GM12874 (cell line): ENCODE measurements at regions not wholly inside any gene's neighbourhood (a gene's known extent, or its start where the extent isn't known, plus 50 kb on each side); places are given as distances from the start of the nearest gene placed in this dataset.

Experiments used
- CTCF ChIP-seq: IDR thresholded peaks from 2 replicates; pipeline ENCODE4 v1.5.1; 2011; ENCODE audit warnings: low read depth, mild to moderate bottlenecking, control low read depth, low read length, moderate library complexity; ENCODE audit not compliant: insufficient read depth

GRCh38 chr6:140867336-140867735, 1265.4 kb upstream of the GJE1 start:
- no peak for TF ChIP-seq CTCF

- no peak for TF ChIP-seq CTCF
Observed at GRCh38 chr6:140858381-140858971, 1274.2 kb upstream of the GJE1 start.

GRCh38 chr6:140857739-140858380, 1274.9 kb upstream of the GJE1 start:
- TF ChIP-seq CTCF: no peak

- no peak for TF ChIP-seq CTCF
Observed at GRCh38 chr6:140855520-140855919, 1277.2 kb upstream of the GJE1 start.

- no peak for TF ChIP-seq CTCF
Observed at GRCh38 chr6:140854318-140854717, 1278.4 kb upstream of the GJE1 start.

- TF ChIP-seq CTCF: no peak
Observed at GRCh38 chr6:140850438-140850837, 1282.3 kb upstream of the GJE1 start.

- no peak for TF ChIP-seq CTCF
Observed at GRCh38 chr6:140849456-140849855, 1283.3 kb upstream of the GJE1 start.
